Cardiac muscle cell (in vitro differentiated cells and primary cell): ENCODE measurements at regions not wholly inside any gene's neighbourhood (a gene's known extent, or its start where the extent isn't known, plus 50 kb on each side); places are given as distances from the start of the nearest gene placed in this dataset.

ENCODE experiments used
- DNase-seq, 2 donors: peaks; one replicate each; pipeline versions ENCODE4 v3.0.0 to v3.0.0-alpha.2; 2010 to 2017; ENCODE audit warnings: low read depth in 1 of 2, low spot score in 1 of 2
- H3K27ac ChIP-seq: fragments of 200-600 bp; sonication (generic); 2 replicates; pipeline ENCODE4 v1.5.1; 2016
- H3K27me3 ChIP-seq: fragments of 200-600 bp; sonication (generic); 2 replicates; pipeline ENCODE4 v1.6.0; 2016; ENCODE audit warnings: control low read depth
- H3K36me3 ChIP-seq: fragments of 200-600 bp; sonication (generic); 2 replicates; pipeline ENCODE4 v1.5.1; 2016; ENCODE audit warnings: control low read depth
- H3K4me1 ChIP-seq: fragments of 200-600 bp; sonication (generic); 2 replicates; pipeline ENCODE4 v1.8.1; 2017; ENCODE audit warnings: low read depth, mild to moderate bottlenecking, mixed run types
- H3K4me3 ChIP-seq: fragments of 200-600 bp; sonication (generic); 2 replicates; pipeline ENCODE4 v1.5.1; 2016; ENCODE audit warnings: mild to moderate bottlenecking
- H3K9me3 ChIP-seq: fragments of 200-600 bp; sonication (generic); 2 replicates; pipeline ENCODE4 v1.5.1; 2017; ENCODE audit warnings: low read depth, mild to moderate bottlenecking, control low read depth
- TF ChIP-seq, protein P1 (sequence below): IDR thresholded peaks from 2 replicates; pipeline ENCODE4 v1.5.1; 2012; ENCODE audit warnings: low read depth, mild to moderate bottlenecking, low read length

DNA sequence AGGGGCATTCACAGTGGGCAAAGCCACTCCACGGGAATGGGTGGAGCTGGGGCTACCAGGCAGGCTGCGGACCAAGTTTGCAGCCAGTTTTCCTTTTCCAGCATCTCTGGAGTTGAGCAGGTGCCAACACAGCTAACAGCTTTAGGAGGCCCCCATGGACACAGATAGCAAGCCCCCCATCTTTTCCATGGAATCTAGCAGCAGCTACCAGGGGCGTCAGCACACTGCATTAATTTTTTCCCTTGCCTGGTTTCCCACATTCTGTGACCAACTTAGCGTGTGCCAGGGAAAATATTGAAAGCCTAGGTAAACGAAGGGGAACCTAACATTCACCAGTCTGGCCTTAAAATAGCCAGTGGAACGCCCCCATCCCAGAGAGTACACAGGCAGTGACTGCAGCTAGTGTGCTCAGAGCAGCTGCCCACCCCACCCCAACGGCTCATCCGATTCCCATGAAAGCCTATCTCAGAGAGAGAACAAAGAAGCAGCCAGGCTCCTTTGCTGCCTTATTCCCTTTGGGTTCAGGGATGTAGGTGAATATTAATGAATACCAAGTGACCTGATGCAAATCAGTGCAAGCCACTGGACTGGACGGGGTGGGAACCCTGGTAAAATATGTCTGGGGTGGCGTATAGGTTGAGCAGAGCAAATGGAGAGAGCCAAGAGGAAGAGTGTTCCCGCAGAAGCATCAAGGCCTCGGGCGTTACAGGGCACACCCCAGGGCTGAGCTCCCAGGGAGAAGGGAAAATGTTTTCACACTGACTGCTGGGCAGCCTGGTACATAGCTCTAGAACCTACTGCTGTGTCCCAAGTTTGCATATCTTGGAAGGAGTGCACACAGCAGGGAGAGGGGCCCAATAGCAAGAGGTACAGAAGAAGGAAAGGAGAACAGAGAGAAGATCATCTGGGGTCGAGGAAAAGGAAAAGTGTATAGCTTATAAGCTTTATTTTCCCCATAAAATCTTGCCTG is 73.9 kb upstream of the SOX9 start:
- no peak overlapping the region for H3K27ac ChIP-seq
- no peak overlapping the region for H3K4me3 ChIP-seq
- H3K27me3 ChIP-seq, result no peaks in the 10 kb centered on the region
- H3K36me3 ChIP-seq, result no peaks in the 10 kb centered on the region
- no peak for DNase-seq
- TF ChIP-seq, protein P1, sequence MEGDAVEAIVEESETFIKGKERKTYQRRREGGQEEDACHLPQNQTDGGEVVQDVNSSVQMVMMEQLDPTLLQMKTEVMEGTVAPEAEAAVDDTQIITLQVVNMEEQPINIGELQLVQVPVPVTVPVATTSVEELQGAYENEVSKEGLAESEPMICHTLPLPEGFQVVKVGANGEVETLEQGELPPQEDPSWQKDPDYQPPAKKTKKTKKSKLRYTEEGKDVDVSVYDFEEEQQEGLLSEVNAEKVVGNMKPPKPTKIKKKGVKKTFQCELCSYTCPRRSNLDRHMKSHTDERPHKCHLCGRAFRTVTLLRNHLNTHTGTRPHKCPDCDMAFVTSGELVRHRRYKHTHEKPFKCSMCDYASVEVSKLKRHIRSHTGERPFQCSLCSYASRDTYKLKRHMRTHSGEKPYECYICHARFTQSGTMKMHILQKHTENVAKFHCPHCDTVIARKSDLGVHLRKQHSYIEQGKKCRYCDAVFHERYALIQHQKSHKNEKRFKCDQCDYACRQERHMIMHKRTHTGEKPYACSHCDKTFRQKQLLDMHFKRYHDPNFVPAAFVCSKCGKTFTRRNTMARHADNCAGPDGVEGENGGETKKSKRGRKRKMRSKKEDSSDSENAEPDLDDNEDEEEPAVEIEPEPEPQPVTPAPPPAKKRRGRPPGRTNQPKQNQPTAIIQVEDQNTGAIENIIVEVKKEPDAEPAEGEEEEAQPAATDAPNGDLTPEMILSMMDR, result no peak
- H3K9me3 ChIP-seq, result no peaks in the 10 kb centered on the region
- H3K4me1 ChIP-seq, result no peaks in the 10 kb centered on the region

DNA sequence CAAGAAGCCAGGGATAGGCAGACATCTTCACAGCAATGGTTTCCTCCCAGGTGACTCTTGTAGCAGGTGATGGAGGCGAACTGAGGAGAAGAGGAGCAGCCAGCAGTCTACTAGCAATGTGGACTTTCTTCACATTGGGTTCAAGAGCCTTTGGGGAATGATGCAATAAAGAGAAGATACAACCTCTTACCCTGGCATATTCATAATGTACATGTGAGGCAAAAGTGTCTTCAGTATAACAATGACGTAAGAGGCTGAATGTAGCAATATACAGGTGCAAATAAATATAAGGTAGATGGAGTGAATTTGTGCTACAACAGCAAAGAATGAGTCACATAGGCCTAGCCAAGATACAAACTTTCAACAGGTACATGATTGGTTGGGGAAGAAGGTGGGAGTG is 70.9 kb upstream of the SOX9 start:
- H3K36me3 ChIP-seq, result no peaks in the 10 kb centered on the region
- TF ChIP-seq, protein P1, result no peak
- no peaks in the 10 kb centered on the region for H3K4me1 ChIP-seq
- DNase-seq, result no peak
- H3K4me3 ChIP-seq, result no peak overlapping the region
- no peaks in the 10 kb centered on the region for H3K27me3 ChIP-seq
- no peaks in the 10 kb centered on the region for H3K9me3 ChIP-seq
- no peak overlapping the region for H3K27ac ChIP-seq

DNA sequence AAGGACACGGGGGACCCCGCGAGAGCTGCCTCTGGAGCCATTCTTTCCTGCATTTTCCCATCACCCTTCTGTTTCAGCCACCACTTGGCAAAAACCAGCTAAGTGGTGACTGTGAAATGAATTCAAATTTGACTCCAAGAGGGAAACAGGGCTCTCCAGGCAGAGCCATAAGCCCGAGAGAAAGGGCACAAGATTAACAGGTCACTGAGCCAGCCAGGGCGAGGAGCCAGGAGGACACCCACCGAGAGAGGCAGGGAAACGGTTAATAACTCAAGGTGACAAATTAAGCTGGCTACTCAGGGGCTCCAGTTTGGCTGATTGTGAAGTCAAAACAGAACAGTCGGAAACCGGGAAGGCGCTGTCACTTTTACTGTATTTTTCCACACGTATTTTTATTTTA is 67.8 kb upstream of the SOX9 start:
- no peak overlapping the region for H3K4me3 ChIP-seq
- H3K27me3 ChIP-seq, result no peaks in the 10 kb centered on the region
- no peak for DNase-seq

DNA sequence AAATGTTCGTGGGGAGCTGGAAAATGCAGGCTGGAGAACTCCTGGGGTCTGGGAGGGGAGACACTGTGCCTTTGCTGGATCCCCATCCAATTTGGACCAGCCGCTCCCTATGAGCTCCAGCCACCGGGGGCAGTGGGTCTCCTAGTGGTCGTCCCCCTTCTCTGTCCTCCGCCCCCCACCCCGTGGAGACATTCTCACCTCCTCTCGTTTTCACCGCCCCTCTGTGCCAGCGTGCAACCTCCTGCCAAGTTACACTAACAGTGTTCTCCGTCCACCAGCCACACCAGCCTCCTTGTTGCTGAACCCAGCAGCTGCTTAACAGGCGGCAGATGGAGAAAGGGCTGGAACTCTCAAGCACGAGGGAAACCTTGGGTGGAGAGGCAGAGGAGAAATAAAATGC is 67.4 kb upstream of the SOX9 start:
- Histone ChIP-seq H3K9me3 (no peaks in the 10 kb centered on the region), H3K27ac (no peak overlapping the region), H3K27me3 (no peaks in the 10 kb centered on the region), H3K4me3 (no peak overlapping the region), H3K36me3 (no peaks in the 10 kb centered on the region), H3K4me1 (no peaks in the 10 kb centered on the region)
- DNase-seq, result no peak
- TF ChIP-seq, protein P1, result no peak

More for the DNA sequence above, 67.8 kb upstream of the SOX9 start:
- no peak overlapping the region for H3K27ac ChIP-seq
- no peaks in the 10 kb centered on the region for H3K4me1 ChIP-seq
- TF ChIP-seq, protein P1, result no peak
- no peaks in the 10 kb centered on the region for H3K36me3 ChIP-seq
- no peaks in the 10 kb centered on the region for H3K9me3 ChIP-seq

DNA sequence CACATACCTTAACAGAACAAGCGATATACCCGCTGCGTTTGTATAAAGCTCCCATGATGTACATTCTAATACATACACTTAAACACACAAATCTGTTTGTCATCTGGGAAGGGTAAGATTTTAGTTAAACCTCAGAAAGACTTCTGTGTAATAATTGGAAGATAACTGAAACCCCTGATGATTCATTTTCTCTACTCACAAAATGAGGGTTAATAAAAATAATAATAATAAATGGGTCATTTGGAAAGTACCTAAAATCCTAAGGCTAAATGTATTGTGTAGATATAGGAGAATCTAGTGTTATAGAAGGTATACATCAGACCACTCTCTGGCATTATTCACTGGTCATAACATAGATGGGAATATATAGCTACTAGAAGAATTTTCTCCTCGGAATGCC is 64.7 kb upstream of the SOX9 start:
- DNase-seq, result no peak
- no peak overlapping the region for H3K27ac ChIP-seq
- H3K27me3 ChIP-seq, result no peaks in the 10 kb centered on the region
- no peaks in the 10 kb centered on the region for H3K9me3 ChIP-seq
- no peaks in the 10 kb centered on the region for H3K36me3 ChIP-seq
- no peak overlapping the region for H3K4me3 ChIP-seq
- TF ChIP-seq, protein P1, result no peak
- H3K4me1 ChIP-seq, result no peaks in the 10 kb centered on the region
